ENCODE measurements at regions not wholly inside any gene's neighbourhood (a gene's known extent, or its start where the extent isn't known, plus 50 kb on each side); places are given as distances from the start of the nearest gene placed in this dataset.

- Histone ChIP-seq H3K4me2 (ENCODE audit: control insufficient read depth, insufficient read depth) (no peak overlapping the region), H3K4me3 (no peak overlapping the region), H3K27me3 (replicated peaks in 1 of 2; ENCODE audit: control insufficient read depth in 2 of 2, insufficient read depth in 2 of 2, low read length in 1 of 2) (peaks cover 0 to 2% of the 10 kb centered on the region in 2 experiments; a peak in 1 of 4 replicates), H3K9me3 (replicated peaks; ENCODE audit: control insufficient read depth, insufficient read depth, low read length) (no peaks in the 10 kb centered on the region), H2AFZ (ENCODE audit: control insufficient read depth, low read depth, low read length) (no peak overlapping the region), H3K4me1 (ENCODE audit: control insufficient read depth, insufficient read depth, low read length) (no peaks in the 10 kb centered on the region), H3K79me2 (ENCODE audit: control insufficient read depth, insufficient read depth, low read length) (no peaks in the 10 kb centered on the region), H4K20me1 (ENCODE audit: control insufficient read depth, insufficient read depth) (no peaks in the 10 kb centered on the region), H3K36me3 (ENCODE audit: control insufficient read depth in 2 of 2, insufficient read depth in 2 of 2, low read length in 1 of 2) (no peaks in the 10 kb centered on the region), H3K9ac (ENCODE audit: control insufficient read depth, insufficient read depth, low read length) (no peak overlapping the region), H3K27ac (ENCODE audit: control insufficient read depth, insufficient read depth) (no peak overlapping the region)
- ChIA-PET CTCF (interaction anchor here (1.1 kb wide), 1 partner anchor 146 kb away, joined by 3 read pairs; no protein-coding TSS in a partner anchor), POLR2A (no interaction called here), SMC1A (ENCODE audit: uncharacterized antibody, unreplicated experiment) (interaction anchor here (1.4 kb wide), 1 partner anchor 9 kb away, joined by 3 read pairs; no protein-coding TSS in a partner anchor), RAD21 (ENCODE audit: unreplicated experiment) (no interaction called here)
- in situ Hi-C loops (cut with MboI) (no loop called here), intact Hi-C loops (cut with micrococcal nuclease; ENCODE audit: unreplicated experiment) (no loop called here)
- no peak for DNase-seq (ENCODE audit: low read depth, low spot score)
- no peak for FAIRE-seq
- WGBS (ENCODE audit: insufficient coverage, insufficient replicate concordance, low lambda C conversion rate, missing lambda C conversion rate) = 0% methylated on average over 1 of the region's 1 CpG
- TF ChIP-seq SIX5 (IDR thresholded peaks at IDR 0.05; ENCODE audit: low read depth, low read length, severe bottlenecking) = no peak
- no peak for TF ChIP-seq POLR2AphosphoS5 (IDR thresholded peaks at IDR 0.05; ENCODE audit: low read length)
- TF ChIP-seq HSF1 (IDR thresholded peaks at IDR 0.05; ENCODE audit: low read depth, low read length) = no peak
- no peak for ATAC-seq
- BruUV-seq (replicated peaks) = no TSS peak
Measured at GRCh38 chr4:153931804-153932203, 142.9 kb upstream of the SFRP2 start.

GRCh38 chr4:153929675-153930074 is 140.8 kb upstream of the SFRP2 start:
- H3K4me1 ChIP-seq (ENCODE audit: control insufficient read depth, insufficient read depth, low read length) = no peaks in the 10 kb centered on the region
- H4K20me1 ChIP-seq (ENCODE audit: control insufficient read depth, insufficient read depth) = no peaks in the 10 kb centered on the region
- DNase-seq (ENCODE audit: low read depth, low spot score) (no peak), ATAC-seq (no peak), FAIRE-seq (no peak)
- in situ Hi-C loops (cut with MboI) (no loop called here), intact Hi-C loops (cut with micrococcal nuclease; ENCODE audit: unreplicated experiment) (no loop called here)
- no peak overlapping the region for H3K9ac ChIP-seq (ENCODE audit: control insufficient read depth, insufficient read depth, low read length)
- H3K4me2 ChIP-seq (ENCODE audit: control insufficient read depth, insufficient read depth) = no peak overlapping the region
- BruUV-seq (replicated peaks) = no TSS peak
- POLR2A ChIA-PET = no interaction called here
- no peaks in the 10 kb centered on the region for H3K36me3 ChIP-seq (ENCODE audit: control insufficient read depth in 2 of 2, insufficient read depth in 2 of 2, low read length in 1 of 2)
- RAD21 ChIA-PET (ENCODE audit: unreplicated experiment) = no interaction called here
- H2AFZ ChIP-seq (ENCODE audit: control insufficient read depth, low read depth, low read length) = no peak overlapping the region
- H3K79me2 ChIP-seq (ENCODE audit: control insufficient read depth, insufficient read depth, low read length) = no peaks in the 10 kb centered on the region
- peaks cover 0 to 2% of the 10 kb centered on the region in 2 experiments; a peak in 1 of 4 replicates for H3K27me3 ChIP-seq (replicated peaks in 1 of 2; ENCODE audit: control insufficient read depth in 2 of 2, insufficient read depth in 2 of 2, low read length in 1 of 2)
- CTCF ChIA-PET = interaction anchor here (0.9 kb wide), 1 partner anchor 14 kb away, joined by 3 read pairs; no protein-coding TSS in a partner anchor
- 35% methylated on average over 5 of the region's 5 CpGs for WGBS (ENCODE audit: insufficient coverage, insufficient replicate concordance, low lambda C conversion rate, missing lambda C conversion rate)
- SMC1A ChIA-PET (ENCODE audit: uncharacterized antibody, unreplicated experiment) = no interaction called here
- no peak overlapping the region for H3K4me3 ChIP-seq
- no peak overlapping the region for H3K27ac ChIP-seq (ENCODE audit: control insufficient read depth, insufficient read depth)
- H3K9me3 ChIP-seq (replicated peaks; ENCODE audit: control insufficient read depth, insufficient read depth, low read length) = no peaks in the 10 kb centered on the region
- TF ChIP-seq BHLHE40 (IDR thresholded peaks at IDR 0.05; ENCODE audit: borderline replicate concordance in 1 of 2, low read depth in 2 of 2, low read length in 1 of 2) (no peak), GABPA (IDR thresholded peaks at IDR 0.05; ENCODE audit: low read depth) (no peak), TCF3 (IDR thresholded peaks at IDR 0.05; ENCODE audit: borderline replicate concordance, insufficient read depth, low read depth, low read length) (no peak), RELA (IDR thresholded peaks at IDR 0.05; ENCODE audit: borderline replicate concordance, partially characterized antibody) (no peak), SRF (IDR thresholded peaks at IDR 0.05; ENCODE audit: low read depth in 2 of 2, low read length in 2 of 2) (no peak), CHD2 (IDR thresholded peaks at IDR 0.05; ENCODE audit: borderline replicate concordance, low read depth, low read length) (no peak), MEF2A (IDR thresholded peaks at IDR 0.05; ENCODE audit: insufficient read depth, low read depth, low read length) (no peak), HDAC2 (IDR thresholded peaks at IDR 0.05) (no peak), CEBPZ (IDR thresholded peaks at IDR 0.05; ENCODE audit: low read depth, low read length) (no peak), WRNIP1 (IDR thresholded peaks at IDR 0.05; ENCODE audit: borderline replicate concordance, low read depth, low read length) (no peak), NBN (IDR thresholded peaks at IDR 0.05) (no peak)
